ENCODE measurements at regions not wholly inside any gene's neighbourhood (a gene's known extent, or its start where the extent isn't known, plus 50 kb on each side); places are given as distances from the start of the nearest gene placed in this dataset.

GRCh38 chr7:26052706-26053105 is 99.3 kb upstream of the NFE2L3 start:
- intact Hi-C loops (cut with micrococcal nuclease) = no loop called here
- H3F3A ChIP-seq (ENCODE audit: low read length, unreplicated experiment) = no peaks in the 10 kb centered on the region
- DNase-seq = peak; percentile 64
- no TSS peak for BruUV-seq (replicated peaks)
- H3K27me3 ChIP-seq (ENCODE audit: low read length) = peaks cover 44% of the 10 kb centered on the region
- ChIA-PET POLR2A (ENCODE audit: unreplicated experiment) (no interaction called here), CTCF (no interaction called here)
- no peak overlapping the region for H3K4me3 ChIP-seq (ENCODE audit: low read length)
- no peak overlapping the region for H2AFZ ChIP-seq (ENCODE audit: low read length)
- H3K27ac ChIP-seq (ENCODE audit: low read length) = no peak overlapping the region
- TF ChIP-seq EZH2 (IDR thresholded peaks at IDR 0.05; ENCODE audit: low read length, unreplicated experiment) (no peak), CTCF (conservative IDR thresholded peaks at IDR 0.05; ENCODE audit: low read depth, low read length) (no peak), EZH2phosphoT487 (IDR thresholded peaks at IDR 0.05; ENCODE audit: borderline replicate concordance, low read length) (no peak)
- H3K4me2 ChIP-seq (ENCODE audit: low read length) = no peak overlapping the region
- no peaks in the 10 kb centered on the region for H4K20me1 ChIP-seq (ENCODE audit: low read length)
- no peaks in the 10 kb centered on the region for H3K4me1 ChIP-seq (ENCODE audit: insufficient read depth, low read length)
- no peaks in the 10 kb centered on the region for H3K36me3 ChIP-seq (ENCODE audit: low read depth, low read length)
- ATAC-seq = peak; percentile 81
- H3K9ac ChIP-seq (ENCODE audit: low read length) = no peak overlapping the region
- no peaks in the 10 kb centered on the region for H3K9me3 ChIP-seq (ENCODE audit: low read length)
- no peaks in the 10 kb centered on the region for H3K9me2 ChIP-seq (replicated peaks; ENCODE audit: low read length)
- no peaks in the 10 kb centered on the region for H3K79me2 ChIP-seq (ENCODE audit: low read length)

GRCh38 chr7:26054386-26054785 is 97.6 kb upstream of the NFE2L3 start:
- H3K9ac ChIP-seq (ENCODE audit: low read length) = no peak overlapping the region
- no TSS peak for BruUV-seq (replicated peaks)
- no peak overlapping the region for H3K4me2 ChIP-seq (ENCODE audit: low read length)
- intact Hi-C loops (cut with micrococcal nuclease) = no loop called here
- H3K79me2 ChIP-seq (ENCODE audit: low read length) = no peaks in the 10 kb centered on the region
- no peak overlapping the region for H3K4me3 ChIP-seq (ENCODE audit: low read length)
- H4K20me1 ChIP-seq (ENCODE audit: low read length) = no peaks in the 10 kb centered on the region
- no peaks in the 10 kb centered on the region for H3K9me3 ChIP-seq (ENCODE audit: low read length)
- ChIA-PET CTCF (no interaction called here), POLR2A (ENCODE audit: unreplicated experiment) (no interaction called here)
- H3F3A ChIP-seq (ENCODE audit: low read length, unreplicated experiment) = no peaks in the 10 kb centered on the region
- TF ChIP-seq EZH2phosphoT487 (IDR thresholded peaks at IDR 0.05; ENCODE audit: borderline replicate concordance, low read length) = no peak
- TF ChIP-seq CTCF (conservative IDR thresholded peaks at IDR 0.05; ENCODE audit: low read depth, low read length) = no peak
- no peak for TF ChIP-seq EZH2 (IDR thresholded peaks at IDR 0.05; ENCODE audit: low read length, unreplicated experiment)
- ATAC-seq = no peak
- no peaks in the 10 kb centered on the region for H3K4me1 ChIP-seq (ENCODE audit: insufficient read depth, low read length)
- no peak overlapping the region for H2AFZ ChIP-seq (ENCODE audit: low read length)
- no peak for DNase-seq
- H3K27me3 ChIP-seq (ENCODE audit: low read length) = peaks cover 45% of the 10 kb centered on the region
- H3K36me3 ChIP-seq (ENCODE audit: low read depth, low read length) = no peaks in the 10 kb centered on the region
- H3K27ac ChIP-seq (ENCODE audit: low read length) = no peak overlapping the region
- no peaks in the 10 kb centered on the region for H3K9me2 ChIP-seq (replicated peaks; ENCODE audit: low read length)

DNA sequence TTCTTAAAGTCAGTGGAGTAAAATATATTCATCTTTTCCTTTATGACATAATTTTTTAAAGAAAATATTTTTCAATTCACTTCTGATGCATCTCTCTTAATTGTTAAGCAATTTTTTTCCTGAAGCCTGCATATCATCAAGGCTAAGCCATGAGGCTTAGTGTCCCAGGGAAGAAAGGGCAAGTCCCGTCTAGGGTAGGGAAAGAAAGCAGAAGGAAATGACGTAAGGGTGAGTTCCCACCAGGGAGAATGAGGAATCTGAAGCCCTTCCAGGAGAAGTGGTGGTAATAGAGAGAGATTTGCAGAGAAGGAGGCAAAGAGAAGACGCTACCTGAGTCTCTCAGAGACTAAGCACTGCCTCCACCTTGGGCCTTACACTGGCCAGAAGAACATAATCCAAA is 96.8 kb upstream of the NFE2L3 start:
- Histone ChIP-seq H3K4me1 (ENCODE audit: insufficient read depth, low read length) (no peaks in the 10 kb centered on the region), H3K9ac (ENCODE audit: low read length) (no peak overlapping the region), H3K27me3 (ENCODE audit: low read length) (peaks cover 40% of the 10 kb centered on the region), H3K36me3 (ENCODE audit: low read depth, low read length) (no peaks in the 10 kb centered on the region), H3K27ac (ENCODE audit: low read length) (no peak overlapping the region), H3K4me2 (ENCODE audit: low read length) (no peak overlapping the region), H3K9me2 (replicated peaks; ENCODE audit: low read length) (no peaks in the 10 kb centered on the region), H2AFZ (ENCODE audit: low read length) (no peak overlapping the region), H3K9me3 (ENCODE audit: low read length) (no peaks in the 10 kb centered on the region), H4K20me1 (ENCODE audit: low read length) (no peaks in the 10 kb centered on the region), H3K79me2 (ENCODE audit: low read length) (no peaks in the 10 kb centered on the region), H3F3A (ENCODE audit: low read length, unreplicated experiment) (no peaks in the 10 kb centered on the region), H3K4me3 (ENCODE audit: low read length) (no peak overlapping the region)
- ATAC-seq = no peak
- ChIA-PET POLR2A (ENCODE audit: unreplicated experiment) (no interaction called here), CTCF (no interaction called here)
- intact Hi-C loops (cut with micrococcal nuclease) = no loop called here
- DNase-seq = no peak
- no peak for TF ChIP-seq EZH2phosphoT487 (IDR thresholded peaks at IDR 0.05; ENCODE audit: borderline replicate concordance, low read length)
- no peak for TF ChIP-seq EZH2 (IDR thresholded peaks at IDR 0.05; ENCODE audit: low read length, unreplicated experiment)
- no peak for TF ChIP-seq CTCF (conservative IDR thresholded peaks at IDR 0.05; ENCODE audit: low read depth, low read length)
- BruUV-seq (replicated peaks) = no TSS peak

All from PC-3 (cell line).